ENCODE measurements at regions not wholly inside any gene's neighbourhood (a gene's known extent, or its start where the extent isn't known, plus 50 kb on each side); places are given as distances from the start of the nearest gene placed in this dataset.

DNA sequence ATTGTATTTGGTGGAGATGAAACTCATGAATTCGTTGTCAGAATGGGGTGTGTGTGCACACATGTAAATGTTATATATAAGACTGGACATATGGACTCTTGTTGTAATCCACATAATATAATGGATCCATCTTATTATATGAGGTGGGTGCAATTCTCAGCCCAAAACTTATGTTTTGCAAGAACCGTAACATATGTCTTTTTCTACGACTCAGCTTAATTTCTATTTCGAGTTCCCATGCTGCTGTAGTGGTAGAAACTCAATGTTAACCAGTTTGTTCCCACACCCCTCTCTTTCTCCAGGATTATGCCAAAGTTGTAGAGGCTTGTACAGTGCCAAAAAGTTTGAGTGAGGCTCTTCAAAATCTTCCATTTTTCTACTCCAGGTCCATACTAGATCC, 112.5 kb upstream of the SPOPL start:
- no peak for TF ChIP-seq EP300 (IDR thresholded peaks at IDR 0.05)
- no peak for TF ChIP-seq CTCF (IDR thresholded peaks at IDR 0.05)
- no peak for TF ChIP-seq POLR2A (IDR thresholded peaks at IDR 0.05; ENCODE audit: low read depth)
- no peak for TF ChIP-seq POLR2AphosphoS5 (IDR thresholded peaks at IDR 0.05)
- Histone ChIP-seq H3K27ac (replicated peaks in 1 of 4) (no peak overlapping the region), H3K4me1 (no peaks in the 10 kb centered on the region), H3K9me3 (no peaks in the 10 kb centered on the region), H3K36me3 (no peaks in the 10 kb centered on the region), H3K27me3 (no peaks in the 10 kb centered on the region), H3K4me3 (no peak overlapping the region)
- no peak for DNase-seq (ENCODE audit: extremely low spot score)
- WGBS: 94% methylated on average over 4 of the region's 4 CpGs
- intact Hi-C loops (cut with DNase I): no loop called here

DNA sequence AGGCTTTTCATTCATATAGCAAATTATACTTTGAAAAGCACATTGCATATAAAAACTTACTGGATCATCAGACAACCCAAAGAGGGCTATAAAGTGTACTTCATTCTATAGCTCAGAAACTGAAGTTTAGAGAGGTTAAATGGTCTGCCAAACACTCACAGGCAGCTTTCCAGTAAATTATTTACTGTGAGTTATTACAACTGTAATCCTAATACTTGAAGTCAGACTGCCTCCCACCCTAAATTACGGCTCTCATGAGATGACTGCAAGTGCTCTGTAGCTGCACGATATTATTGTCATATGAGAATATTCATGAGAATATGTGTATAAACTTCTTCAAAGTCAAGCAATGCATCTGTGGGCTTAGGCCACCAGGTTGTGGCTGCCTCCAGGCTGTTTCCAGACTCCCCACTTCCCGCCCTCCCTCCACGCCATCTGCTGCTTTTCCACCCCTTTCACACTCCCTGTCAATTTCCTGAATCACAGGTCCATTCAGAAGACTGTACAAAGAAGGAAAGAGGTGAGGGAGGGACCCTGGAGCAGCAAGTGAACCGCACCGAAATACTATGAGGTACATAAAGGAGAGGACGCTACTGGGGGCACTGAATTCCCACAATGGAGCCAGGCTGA, 111.1 kb upstream of the SPOPL start:
- TF ChIP-seq POLR2AphosphoS5 (IDR thresholded peaks at IDR 0.05): no peak
- TF ChIP-seq EP300 (IDR thresholded peaks at IDR 0.05): no peak
- no peak for TF ChIP-seq CTCF (IDR thresholded peaks at IDR 0.05)
- no peak for TF ChIP-seq POLR2A (IDR thresholded peaks at IDR 0.05; ENCODE audit: low read depth)

DNA sequence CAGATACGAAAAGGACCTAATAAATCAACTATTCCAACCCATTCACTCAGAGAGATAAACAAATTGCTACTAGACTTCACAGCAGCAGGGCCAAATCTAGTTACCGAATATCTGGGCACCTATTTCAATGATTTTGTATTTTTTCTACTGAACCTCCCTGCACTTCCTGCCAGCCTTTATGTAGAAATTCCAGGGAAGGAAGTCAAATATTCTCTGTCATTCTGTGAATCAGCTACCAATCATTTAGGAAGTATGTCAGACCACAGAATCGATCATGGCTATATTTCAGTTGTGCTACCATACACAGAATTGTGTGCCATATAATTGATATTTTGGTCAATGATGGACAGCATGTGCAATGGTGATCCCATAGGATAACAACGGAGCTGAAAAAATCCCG, 109.6 kb upstream of the SPOPL start:
- Histone ChIP-seq H3K36me3 (no peaks in the 10 kb centered on the region), H3K9me3 (no peaks in the 10 kb centered on the region), H3K4me3 (no peak overlapping the region), H3K4me1 (peaks cover 0 to 5% (median 0%) of the 10 kb centered on the region in 4 donors), H3K27ac (replicated peaks in 1 of 4) (no peak overlapping the region), H3K27me3 (no peaks in the 10 kb centered on the region)
- no peak for DNase-seq (ENCODE audit: extremely low spot score)
- WGBS: 95% methylated on average over 5 of the region's 5 CpGs
- intact Hi-C loops (cut with DNase I): no loop called here
- TF ChIP-seq POLR2AphosphoS5 (IDR thresholded peaks at IDR 0.05): no peak
- TF ChIP-seq EP300 (IDR thresholded peaks at IDR 0.05): no peak
- TF ChIP-seq POLR2A (IDR thresholded peaks at IDR 0.05; ENCODE audit: low read depth): no peak
- TF ChIP-seq CTCF (IDR thresholded peaks at IDR 0.05): no peak

More for the DNA sequence above, 111.1 kb upstream of the SPOPL start:
- DNase-seq (ENCODE audit: extremely low spot score): no peak
- WGBS: 89% methylated on average over 7 of the region's 7 CpGs
- intact Hi-C loops (cut with DNase I): no loop called here
- Histone ChIP-seq H3K27me3 (no peaks in the 10 kb centered on the region), H3K36me3 (no peaks in the 10 kb centered on the region), H3K4me3 (no peak overlapping the region), H3K27ac (replicated peaks in 1 of 4) (no peak overlapping the region), H3K9me3 (no peaks in the 10 kb centered on the region), H3K4me1 (no peaks in the 10 kb centered on the region)

GRCh38 chr2:138395565-138396306, 105.8 kb upstream of the SPOPL start:
- peaks cover 0 to 5% (median 0%) of the 10 kb centered on the region in 4 donors for H3K4me1 ChIP-seq
- no peak for DNase-seq (ENCODE audit: extremely low spot score)
- H3K4me3 ChIP-seq: no peak overlapping the region
- intact Hi-C loops (cut with DNase I): no loop called here
- H3K36me3 ChIP-seq: no peaks in the 10 kb centered on the region
- H3K27ac ChIP-seq (replicated peaks in 1 of 4): no peak overlapping the region
- TF ChIP-seq CTCF (IDR thresholded peaks at IDR 0.05): no peak
- no peak for TF ChIP-seq POLR2AphosphoS5 (IDR thresholded peaks at IDR 0.05)
- TF ChIP-seq EP300 (IDR thresholded peaks at IDR 0.05): no peak
- TF ChIP-seq POLR2A (IDR thresholded peaks at IDR 0.05; ENCODE audit: low read depth): no peak
- no peaks in the 10 kb centered on the region for H3K27me3 ChIP-seq
- H3K9me3 ChIP-seq: no peaks in the 10 kb centered on the region
- 93% methylated on average over 1 of the region's 2 CpGs for WGBS

Measured in esophagus muscularis mucosa (tissue), 4 donors.